ENCODE measurements at regions not wholly inside any gene's neighbourhood (a gene's known extent, or its start where the extent isn't known, plus 50 kb on each side); places are given as distances from the start of the nearest gene placed in this dataset.

GRCh38 chr13:47572375-47572774, 428.7 kb downstream of the SUCLA2 start:
- TF ChIP-seq CTCF (IDR thresholded peaks at IDR 0.05) (no peak), POLR2A (IDR thresholded peaks at IDR 0.05) (no peak)
